ENCODE measurements at regions not wholly inside any gene's neighbourhood (a gene's known extent, or its start where the extent isn't known, plus 50 kb on each side); places are given as distances from the start of the nearest gene placed in this dataset.

GRCh38 chr21:31420988-31421387, 76.9 kb upstream of the TIAM1 start:
- TF ChIP-seq CTCF (IDR thresholded peaks at IDR 0.05) = no peak
- no peak for TF ChIP-seq POLR2AphosphoS5 (IDR thresholded peaks at IDR 0.05; ENCODE audit: insufficient read depth in 1 of 2, low read depth in 1 of 2)
- no peak for TF ChIP-seq POLR2A (IDR thresholded peaks at IDR 0.05)
